IgD-negative memory B cell (primary cell): ENCODE measurements at regions not wholly inside any gene's neighbourhood (a gene's known extent, or its start where the extent isn't known, plus 50 kb on each side); places are given as distances from the start of the nearest gene placed in this dataset.

Experiments used
- H3K27ac Mint-ChIP-seq, 3 donors: one replicate each; pipeline ENCODE4 v1.8.0; 2020 to 2022; ENCODE audit warnings: mild to moderate bottlenecking in 3 of 3, mixed read lengths in 3 of 3, moderate library complexity in 1 of 3
- H3K27me3 Mint-ChIP-seq: one replicate; pipeline ENCODE4 v1.8.0; 2021; ENCODE audit warnings: mixed read lengths
- H3K36me3 Mint-ChIP-seq: one replicate; pipeline ENCODE4 v1.8.0; 2020; ENCODE audit warnings: mild to moderate bottlenecking, mixed read lengths
- H3K4me1 Mint-ChIP-seq, 3 donors: one replicate each; pipeline ENCODE4 v1.8.0; 2020 to 2022; ENCODE audit warnings: mixed read lengths in 3 of 3, mild to moderate bottlenecking in 1 of 3
- H3K4me3 Mint-ChIP-seq, 4 donors: one replicate each; pipeline ENCODE4 v1.8.0; 2020 to 2022; ENCODE audit warnings: mild to moderate bottlenecking in 4 of 4, mixed read lengths in 4 of 4, moderate library complexity in 3 of 4
- H3K9me3 Mint-ChIP-seq, 3 donors: one replicate each; pipeline ENCODE4 v1.8.0; 2020 to 2021; ENCODE audit warnings: mixed read lengths in 3 of 3, mild to moderate bottlenecking in 1 of 3

DNA sequence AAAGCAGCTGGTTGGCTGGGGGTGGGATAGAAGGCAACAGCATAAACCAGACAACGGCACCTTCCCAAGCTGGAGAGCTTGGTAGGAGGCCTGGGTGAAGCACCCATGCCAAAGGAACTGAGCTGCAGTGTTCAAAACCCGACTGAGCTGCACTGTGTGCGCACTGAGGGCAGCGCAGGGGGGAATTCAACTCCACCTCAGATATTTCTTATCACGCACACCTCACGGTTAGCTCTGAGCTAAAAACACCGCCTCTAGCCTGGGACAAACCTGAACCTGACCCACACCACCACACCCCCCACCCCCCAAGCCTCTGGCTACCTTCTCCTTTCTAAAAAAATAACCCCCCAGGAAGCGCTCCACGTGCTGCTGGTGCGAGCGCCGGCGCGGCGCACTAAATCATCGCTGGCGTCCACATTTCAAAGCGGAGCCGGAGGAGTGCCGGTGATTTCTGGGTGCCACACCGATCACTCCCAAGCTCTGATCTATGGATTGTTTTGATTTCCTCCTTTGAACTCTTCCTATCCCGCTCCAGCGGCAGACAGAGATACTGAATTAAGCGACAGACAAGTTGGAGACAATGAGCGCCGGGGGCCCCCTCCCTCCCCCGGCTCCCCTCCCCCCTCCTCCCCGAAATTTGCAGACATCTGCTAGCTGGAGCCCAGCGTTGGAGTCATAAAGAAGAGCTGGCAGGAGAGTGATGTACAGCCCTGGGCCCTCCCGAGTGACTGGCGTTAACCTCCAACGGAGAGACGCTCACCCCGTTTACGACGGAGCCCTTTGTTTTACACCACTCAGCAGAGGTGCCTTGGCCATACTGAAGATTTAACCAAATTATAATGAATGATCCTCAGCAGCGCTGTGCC lies 85.0 kb downstream of the NOG start:
- peaks cover 36% of the 10 kb centered on the region for H3K27me3 Mint-ChIP-seq
- H3K9me3 Mint-ChIP-seq: no peaks in the 10 kb centered on the region
- no peak overlapping the region for H3K27ac Mint-ChIP-seq
- H3K36me3 Mint-ChIP-seq: no peaks in the 10 kb centered on the region
- peaks cover 0 to 5% (median 0%) of the 10 kb centered on the region in 3 donors for H3K4me1 Mint-ChIP-seq
- peak overlapping the region in 3 of 4 donors; percentile 53 to 76 (median 56) for H3K4me3 Mint-ChIP-seq

DNA sequence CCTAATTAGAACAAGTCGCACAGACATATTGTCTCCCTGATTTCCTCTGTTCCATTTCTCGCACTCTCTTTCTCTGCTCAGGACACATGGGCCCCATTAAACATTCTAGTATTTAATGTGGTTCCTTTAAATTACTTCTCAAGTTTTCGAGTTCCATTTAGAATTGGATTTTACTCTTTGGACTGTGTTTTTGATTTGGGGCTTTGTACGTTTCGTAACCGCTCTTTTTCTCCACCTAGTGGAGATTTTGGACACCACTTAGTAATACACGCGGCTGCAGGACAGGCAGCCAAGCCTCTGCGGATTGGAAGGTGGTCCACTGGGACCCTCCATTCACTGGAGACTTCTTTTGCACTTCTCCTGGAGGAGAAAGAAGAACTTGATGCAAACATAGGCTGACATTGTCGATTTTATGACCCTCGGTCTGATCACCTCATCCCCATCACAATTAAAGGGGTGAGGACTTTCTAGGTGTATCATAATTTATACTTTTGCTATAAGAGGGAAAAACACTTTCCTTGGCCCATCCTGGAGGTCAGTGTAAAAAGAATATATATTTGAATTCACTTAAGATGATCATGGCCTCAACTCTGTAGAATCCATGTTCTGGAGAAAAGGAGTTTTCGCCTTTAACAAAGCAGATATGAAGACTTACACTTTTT lies 85.7 kb downstream of the NOG start:
- Mint-ChIP-seq H3K9me3 (no peaks in the 10 kb centered on the region), H3K4me1 (peaks cover 0 to 5% (median 0%) of the 10 kb centered on the region in 3 donors), H3K27me3 (peaks cover 39% of the 10 kb centered on the region), H3K36me3 (no peaks in the 10 kb centered on the region), H3K4me3 (peak overlapping the region in 3 of 4 donors; percentile 48 to 76 (median 53)), H3K27ac (no peak overlapping the region)

DNA sequence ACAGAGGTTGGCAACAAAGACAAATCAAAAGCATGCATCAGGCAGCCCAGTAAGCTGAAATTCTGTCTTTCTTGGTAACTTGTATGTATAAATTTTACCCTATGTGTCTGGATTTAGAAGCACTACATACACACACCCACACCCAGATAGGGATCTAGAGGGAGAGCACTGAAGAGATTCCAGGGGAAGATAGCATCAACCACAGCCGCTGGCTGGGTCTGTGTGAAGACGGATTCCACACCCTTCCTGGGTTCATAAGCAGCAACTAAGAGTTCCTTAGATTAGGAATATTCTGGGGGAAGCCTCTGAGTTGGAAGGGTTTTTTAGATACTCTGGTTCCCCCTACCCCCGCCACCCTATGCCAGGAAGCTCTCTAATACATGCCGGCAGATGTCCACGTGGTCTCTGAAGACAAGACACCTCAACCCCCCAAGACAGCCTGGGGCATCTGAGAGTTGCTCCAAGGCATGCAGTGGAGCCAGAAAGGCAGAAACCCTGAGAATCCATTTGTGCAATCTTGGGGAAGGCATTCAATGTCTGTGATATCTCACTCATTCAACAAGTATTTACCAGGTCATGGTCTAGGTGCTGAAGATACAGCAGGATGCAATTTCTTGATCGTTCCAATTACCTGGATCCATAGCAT lies 86.4 kb downstream of the NOG start:
- Mint-ChIP-seq H3K27ac (no peak overlapping the region), H3K36me3 (no peaks in the 10 kb centered on the region), H3K4me1 (peaks cover 0 to 5% (median 0%) of the 10 kb centered on the region in 3 donors), H3K9me3 (no peaks in the 10 kb centered on the region), H3K4me3 (no peak overlapping the region), H3K27me3 (peaks cover 39% of the 10 kb centered on the region)

DNA sequence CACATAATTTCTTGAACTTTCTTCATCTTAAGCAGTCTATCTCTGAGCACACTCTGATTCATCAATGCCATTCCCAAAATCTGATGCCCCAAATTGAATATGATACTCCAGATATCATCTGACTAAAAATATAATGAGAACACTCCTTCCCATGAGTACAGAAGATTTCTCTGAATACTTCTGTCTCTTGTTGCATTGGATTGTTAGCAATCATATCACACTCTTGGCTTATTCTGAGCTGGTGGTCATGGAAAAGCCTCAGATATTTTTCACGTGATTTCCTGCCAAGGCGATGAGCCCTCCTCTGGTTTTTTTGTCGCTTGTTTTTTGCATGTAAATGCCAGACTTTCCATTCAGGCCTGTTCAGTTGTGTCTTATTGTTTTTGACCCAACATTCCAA lies 87.2 kb downstream of the NOG start:
- peaks cover 36% of the 10 kb centered on the region for H3K27me3 Mint-ChIP-seq
- peaks cover 0 to 5% (median 0%) of the 10 kb centered on the region in 3 donors for H3K4me1 Mint-ChIP-seq
- no peak overlapping the region for H3K27ac Mint-ChIP-seq
- H3K9me3 Mint-ChIP-seq: no peaks in the 10 kb centered on the region
- H3K4me3 Mint-ChIP-seq: no peak overlapping the region
- no peaks in the 10 kb centered on the region for H3K36me3 Mint-ChIP-seq

DNA sequence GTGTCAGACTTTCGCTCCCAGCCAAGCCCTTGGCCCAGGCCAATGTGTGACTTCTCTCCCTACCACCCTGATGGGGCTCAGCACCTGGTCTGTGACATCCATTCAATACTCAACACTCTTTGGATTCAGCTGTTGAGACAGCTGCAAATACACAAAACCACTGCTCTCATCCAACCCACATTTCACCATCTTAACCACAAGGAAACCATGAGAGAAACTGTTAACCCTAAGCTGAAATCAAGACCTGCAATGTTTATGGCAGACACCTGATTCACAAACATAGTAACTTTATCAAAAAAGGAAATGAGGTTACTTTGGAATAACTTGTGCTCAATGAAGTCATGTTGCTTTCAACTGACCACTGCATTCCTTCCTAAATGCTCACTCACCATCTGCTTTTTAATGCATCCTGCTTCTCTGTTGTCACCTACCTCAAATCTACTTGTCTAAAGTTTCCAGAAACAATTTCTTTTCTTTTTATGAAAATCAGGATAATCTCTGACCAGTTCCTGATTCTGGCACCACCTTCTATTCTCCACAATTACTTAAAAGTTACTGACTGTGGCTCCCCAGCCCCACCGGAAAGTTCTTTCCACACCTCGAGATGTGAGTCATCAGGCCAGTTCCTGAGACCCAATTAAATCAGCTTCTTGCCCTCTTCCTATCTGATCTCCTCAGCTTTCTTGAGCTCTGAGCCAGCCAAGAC lies 88.2 kb downstream of the NOG start:
- Mint-ChIP-seq H3K9me3 (peaks cover 0 to 4% (median 0%) of the 10 kb centered on the region in 3 donors), H3K27me3 (peaks cover 33% of the 10 kb centered on the region), H3K27ac (no peak overlapping the region), H3K4me1 (peaks cover 0 to 5% (median 0%) of the 10 kb centered on the region in 3 donors), H3K36me3 (no peaks in the 10 kb centered on the region), H3K4me3 (no peak overlapping the region)

DNA sequence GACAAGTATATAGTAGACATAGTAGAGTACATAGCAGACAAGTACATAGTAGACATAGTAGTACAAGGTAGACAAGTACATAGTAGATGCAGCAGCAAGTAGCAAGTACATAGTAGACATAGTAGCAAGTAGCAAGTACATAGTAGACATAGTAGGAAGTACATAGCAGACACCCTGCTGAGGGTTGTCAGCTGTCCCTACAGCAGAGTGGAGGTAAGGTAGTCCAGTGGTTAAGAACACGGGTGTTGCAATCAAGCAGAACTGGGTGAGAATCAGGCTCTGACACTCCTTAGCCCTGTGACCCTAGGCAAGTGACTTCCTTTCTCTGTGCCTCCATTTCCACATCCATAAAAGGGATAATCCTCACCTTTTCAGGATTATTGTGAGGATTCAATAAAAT lies 94.7 kb downstream of the NOG start:
- H3K27ac Mint-ChIP-seq: no peak overlapping the region

DNA sequence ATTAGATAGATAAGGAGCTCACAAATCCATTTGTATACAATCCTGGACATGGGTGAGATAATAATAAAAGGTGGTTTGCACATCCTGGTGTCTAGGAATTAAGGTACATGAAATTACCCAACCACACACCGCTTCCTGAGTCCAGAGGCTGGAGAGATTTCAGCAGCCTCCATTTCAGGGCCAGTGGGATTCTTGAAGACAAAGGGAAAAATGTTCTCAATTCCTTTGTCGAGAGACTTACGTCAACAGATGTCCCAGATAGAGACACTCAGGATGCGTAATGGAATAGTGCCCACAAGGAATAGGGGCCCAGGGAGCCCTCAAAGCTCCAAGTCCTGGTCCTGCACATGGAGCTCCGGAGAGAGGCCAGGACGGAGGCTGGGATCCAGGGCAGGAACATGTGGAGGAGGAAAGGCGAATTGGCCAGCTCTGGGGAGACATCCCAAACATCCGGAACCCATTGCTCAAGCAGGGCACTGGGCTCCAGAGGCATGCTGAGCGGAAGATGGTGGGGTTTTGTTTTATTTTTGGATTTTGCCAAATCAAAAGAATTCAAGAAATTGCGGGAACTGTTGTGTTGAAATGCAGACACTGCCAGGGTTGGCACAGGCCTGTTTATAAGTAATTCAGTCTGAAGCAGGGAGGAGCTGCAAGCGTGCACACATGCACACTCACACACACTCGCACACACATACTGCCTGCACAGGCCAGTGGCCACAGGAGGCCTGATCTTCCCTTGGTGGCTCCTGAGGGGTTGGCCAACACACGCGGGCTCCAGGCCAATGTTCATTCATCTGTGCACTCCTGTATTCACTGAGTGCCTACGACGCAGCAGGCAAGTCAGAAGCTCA lies 97.2 kb downstream of the NOG start:
- H3K36me3 Mint-ChIP-seq: no peaks in the 10 kb centered on the region
- peaks cover 3% of the 10 kb centered on the region for H3K27me3 Mint-ChIP-seq
- no peak overlapping the region for H3K4me3 Mint-ChIP-seq
- peaks cover 0 to 8% (median 2%) of the 10 kb centered on the region in 3 donors for H3K9me3 Mint-ChIP-seq
- no peak overlapping the region for H3K27ac Mint-ChIP-seq
- H3K4me1 Mint-ChIP-seq: no peaks in the 10 kb centered on the region

More for the DNA sequence above, 94.7 kb downstream of the NOG start:
- Mint-ChIP-seq H3K27me3 (peaks cover 10% of the 10 kb centered on the region), H3K4me1 (no peaks in the 10 kb centered on the region), H3K36me3 (no peaks in the 10 kb centered on the region), H3K4me3 (no peak overlapping the region), H3K9me3 (peaks cover 0 to 8% (median 2%) of the 10 kb centered on the region in 3 donors)

DNA sequence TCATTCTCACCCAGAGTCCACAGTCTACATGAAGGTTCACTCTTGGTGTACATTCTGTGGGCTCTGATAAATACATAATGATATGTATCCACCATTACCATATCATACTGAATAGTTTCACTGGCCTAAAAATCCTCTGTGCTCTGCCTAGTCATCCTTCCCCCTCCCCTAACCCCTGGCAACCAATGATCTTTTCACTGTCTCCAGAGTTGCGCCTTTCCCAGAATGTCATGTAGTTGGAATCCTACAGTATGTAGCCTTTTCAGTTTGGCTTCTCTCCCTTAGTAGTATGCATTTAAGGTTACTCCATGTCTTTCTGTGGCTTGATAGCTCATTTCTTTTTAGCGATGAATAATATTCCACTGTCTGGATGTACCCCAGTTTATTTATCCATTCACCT lies 101.3 kb downstream of the NOG start:
- no peaks in the 10 kb centered on the region for H3K4me1 Mint-ChIP-seq

DNA sequence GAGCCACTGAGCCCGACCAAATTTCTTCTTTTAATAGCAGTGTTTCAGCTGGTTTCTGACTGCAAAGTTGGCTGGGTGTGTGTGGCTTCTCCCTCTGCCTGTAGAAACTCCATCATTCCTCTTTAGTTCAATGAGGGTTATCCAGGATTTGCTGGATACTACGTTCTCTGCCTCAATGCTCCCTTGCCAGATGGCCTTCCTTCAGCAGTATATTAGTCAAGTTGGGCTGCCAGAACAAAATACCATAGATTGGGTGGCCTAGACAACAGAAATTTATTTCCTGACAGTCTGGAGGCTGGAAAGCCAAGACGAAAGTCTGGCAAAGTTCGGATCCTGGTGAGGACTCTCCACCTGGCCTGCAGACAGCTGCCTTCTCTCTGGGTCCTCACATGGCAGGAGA lies 103.7 kb downstream of the NOG start:
- H3K4me1 Mint-ChIP-seq: no peaks in the 10 kb centered on the region
- peak overlapping the region in 1 of 4 donors; percentile 21 for H3K4me3 Mint-ChIP-seq
- peaks cover 3% of the 10 kb centered on the region for H3K27me3 Mint-ChIP-seq
- H3K9me3 Mint-ChIP-seq: peaks cover 0 to 2% (median 0%) of the 10 kb centered on the region in 3 donors
- H3K27ac Mint-ChIP-seq: no peak overlapping the region
- H3K36me3 Mint-ChIP-seq: no peaks in the 10 kb centered on the region

More for the DNA sequence above, 101.3 kb downstream of the NOG start:
- Mint-ChIP-seq H3K27me3 (no peaks in the 10 kb centered on the region), H3K27ac (peak overlapping the region in 1 of 3 donors; percentile 69), H3K9me3 (peaks cover 0 to 2% (median 0%) of the 10 kb centered on the region in 3 donors), H3K36me3 (no peaks in the 10 kb centered on the region), H3K4me3 (no peak overlapping the region)

DNA sequence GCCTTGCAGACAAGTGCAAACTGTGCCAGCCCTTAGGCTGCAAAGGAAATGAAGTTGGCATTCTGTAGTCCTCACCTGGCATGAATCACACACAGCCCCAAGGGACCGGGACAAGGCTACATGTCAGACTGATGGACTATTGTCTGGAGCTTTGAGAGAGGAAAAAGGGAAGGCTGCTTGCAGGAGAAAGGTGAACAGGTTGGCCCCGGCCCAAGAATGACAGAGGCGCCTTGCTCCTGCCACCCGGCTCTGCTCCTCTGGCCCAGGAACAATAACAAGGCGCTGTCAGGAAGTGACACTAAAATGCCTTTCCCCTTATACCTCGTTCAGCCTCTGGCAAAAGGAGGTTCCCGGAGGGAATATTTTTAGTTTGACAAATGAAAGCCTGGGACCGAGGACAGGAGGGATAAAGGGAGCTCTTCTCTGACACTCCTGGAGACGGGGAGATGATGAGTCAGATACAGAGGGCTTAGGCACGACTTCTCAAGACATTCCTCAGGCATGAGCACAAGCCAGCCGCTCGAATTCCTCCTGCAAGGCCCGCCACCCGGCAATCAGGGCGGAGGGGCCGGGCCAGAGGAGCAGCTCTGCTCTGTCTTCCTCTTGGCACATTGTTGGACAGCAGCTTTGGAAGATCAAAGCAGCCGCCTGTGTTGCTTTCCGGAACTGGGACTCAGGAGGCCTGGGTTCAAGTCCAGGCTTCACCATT lies 105.8 kb downstream of the NOG start:
- H3K27ac Mint-ChIP-seq: no peak overlapping the region
- H3K4me3 Mint-ChIP-seq: no peak overlapping the region
- H3K9me3 Mint-ChIP-seq: peaks cover 0 to 2% (median 0%) of the 10 kb centered on the region in 3 donors
- no peaks in the 10 kb centered on the region for H3K36me3 Mint-ChIP-seq
- no peaks in the 10 kb centered on the region for H3K4me1 Mint-ChIP-seq
- H3K27me3 Mint-ChIP-seq: peaks cover 3% of the 10 kb centered on the region

DNA sequence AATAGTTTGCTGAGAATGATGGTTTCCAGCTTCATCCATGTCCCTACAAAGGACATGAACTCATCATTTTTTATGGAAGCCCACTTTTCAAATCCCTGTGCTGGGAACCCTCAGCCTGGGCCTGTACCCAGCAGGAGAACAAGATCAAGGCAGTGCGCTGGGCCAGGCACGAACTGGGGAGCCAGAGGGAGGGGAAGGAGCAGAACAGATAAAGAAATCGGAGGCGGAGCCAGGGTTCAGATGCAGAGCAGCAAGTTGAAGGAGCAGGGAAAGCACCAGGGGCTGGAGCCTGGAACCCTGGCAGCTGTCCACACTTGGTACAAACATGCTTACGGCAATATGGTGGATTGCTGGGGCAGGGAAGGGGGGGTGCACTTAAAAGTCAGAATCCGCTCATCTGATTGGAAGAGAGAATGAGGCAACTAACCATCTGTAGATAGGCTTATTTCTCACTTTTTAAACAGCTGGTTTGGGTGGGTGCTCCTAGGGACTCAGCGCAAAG lies 107.5 kb downstream of the NOG start:
- H3K4me3 Mint-ChIP-seq: no peak overlapping the region
- H3K36me3 Mint-ChIP-seq: no peaks in the 10 kb centered on the region
- no peak overlapping the region for H3K27ac Mint-ChIP-seq
- H3K9me3 Mint-ChIP-seq: peaks cover 0 to 2% (median 0%) of the 10 kb centered on the region in 3 donors
- H3K27me3 Mint-ChIP-seq: peaks cover 5% of the 10 kb centered on the region
- H3K4me1 Mint-ChIP-seq: no peaks in the 10 kb centered on the region

DNA sequence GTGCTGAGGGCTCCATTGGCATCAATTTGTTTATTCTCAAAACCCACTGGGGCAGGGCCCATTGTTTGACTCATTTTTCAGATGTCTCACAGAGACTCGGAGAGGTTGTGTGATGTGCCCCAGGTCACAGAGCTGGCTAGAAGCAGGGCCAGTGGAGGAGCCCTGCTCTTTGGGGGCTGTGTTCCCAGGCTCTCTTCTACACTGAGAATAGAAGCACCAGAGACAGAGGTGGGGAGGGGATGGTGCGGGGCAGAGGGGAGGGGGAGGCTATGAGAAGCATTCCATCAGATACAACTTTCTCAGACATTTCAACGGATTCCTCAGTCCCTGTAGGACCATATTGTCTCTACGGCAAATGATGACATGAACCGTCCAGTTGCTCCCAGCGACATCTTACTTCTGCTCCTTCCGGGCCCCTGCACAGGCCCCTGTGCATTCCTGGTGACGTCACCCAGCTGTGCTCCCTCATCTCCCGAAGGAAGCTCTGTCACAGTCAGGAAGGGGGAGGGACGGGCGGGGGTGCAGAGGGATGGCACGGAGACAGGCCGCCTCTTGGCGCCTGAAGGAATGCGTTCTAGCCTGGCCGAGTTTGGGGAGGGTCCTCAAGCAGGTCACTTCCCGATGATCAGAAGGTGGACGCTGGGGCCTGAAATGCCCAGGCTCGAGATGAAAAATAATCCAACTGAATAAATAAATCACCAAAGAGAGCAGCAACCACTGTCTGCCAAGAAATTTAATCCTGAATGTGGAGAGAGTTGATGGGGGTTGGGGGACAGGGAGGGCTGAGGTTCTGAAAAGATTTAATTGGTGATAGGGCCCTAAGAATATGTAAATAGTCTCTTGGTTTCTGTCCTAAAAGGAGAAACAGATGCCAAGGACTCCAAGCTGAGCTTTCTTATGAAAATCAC lies 114.1 kb downstream of the NOG start:
- H3K27me3 Mint-ChIP-seq: peaks cover 4% of the 10 kb centered on the region
- no peak overlapping the region for H3K4me3 Mint-ChIP-seq
- no peaks in the 10 kb centered on the region for H3K4me1 Mint-ChIP-seq
- H3K36me3 Mint-ChIP-seq: no peaks in the 10 kb centered on the region
- H3K9me3 Mint-ChIP-seq: peaks cover 0 to 2% (median 0%) of the 10 kb centered on the region in 3 donors
- no peak overlapping the region for H3K27ac Mint-ChIP-seq

DNA sequence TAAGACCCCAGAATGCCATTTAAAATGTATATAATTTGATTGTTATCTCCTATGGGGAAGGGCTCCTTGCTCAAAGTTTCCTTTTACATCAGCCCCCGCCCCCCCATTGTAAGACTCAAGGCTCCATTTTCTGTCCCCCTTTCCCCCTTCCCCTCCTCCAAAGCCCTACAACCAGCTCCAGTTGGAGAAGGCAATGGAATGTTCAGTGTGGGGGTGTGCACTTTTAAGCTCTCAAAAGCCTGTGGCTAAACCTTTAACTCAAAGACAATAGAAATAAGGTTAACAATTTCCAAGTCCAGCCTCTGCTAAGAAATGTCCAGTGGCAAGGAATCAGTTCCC lies 114.7 kb downstream of the NOG start:
- Mint-ChIP-seq H3K27ac (no peak overlapping the region), H3K9me3 (peaks cover 0 to 2% (median 0%) of the 10 kb centered on the region in 3 donors), H3K27me3 (peaks cover 4% of the 10 kb centered on the region), H3K4me1 (no peaks in the 10 kb centered on the region), H3K36me3 (no peaks in the 10 kb centered on the region), H3K4me3 (no peak overlapping the region)
